Hepatocyte (in vitro differentiated cells): ENCODE measurements at regions not wholly inside any gene's neighbourhood (a gene's known extent, or its start where the extent isn't known, plus 50 kb on each side); places are given as distances from the start of the nearest gene placed in this dataset.

Experiments used
- CTCF ChIP-seq: fragments of 200-600 bp; sonication (generic); IDR thresholded peaks from 2 replicates; pipeline ENCODE4 v1.5.1; 2016; ENCODE audit warnings: antibody characterized with exemption, mild to moderate bottlenecking; ENCODE audit not compliant: poor library complexity
- EZH2 ChIP-seq: fragments of 200-600 bp; sonication (generic); IDR thresholded peaks from 2 replicates; pipeline ENCODE4 v1.6.1; 2016; ENCODE audit warnings: antibody characterized with exemption, mild to moderate bottlenecking, borderline replicate concordance
- EZH2phosphoT487 ChIP-seq: fragments of 200-600 bp; sonication (generic); IDR thresholded peaks from one replicate; pipeline ENCODE4 v1.6.1; 2018; ENCODE audit warnings: antibody characterized with exemption, mild to moderate bottlenecking, low read depth, moderate library complexity; ENCODE audit not compliant: unreplicated experiment, severe bottlenecking

GRCh38 chrX:10395179-10395578 lies 225.2 kb downstream of the MID1 start:
- TF ChIP-seq CTCF (no peak), EZH2phosphoT487 (no peak), EZH2 (no peak)
